Fibroblast of skin of abdomen (primary cell): ENCODE measurements at regions not wholly inside any gene's neighbourhood (a gene's known extent, or its start where the extent isn't known, plus 50 kb on each side); places are given as distances from the start of the nearest gene placed in this dataset.

Experiments used
- DNase-seq: peaks from one replicate; pipeline ENCODE4 v3.0.0-alpha.2; 2013

- no peak for DNase-seq
Measured at GRCh38 chr3:76702676-76703075, 337.2 kb upstream of the ROBO2 start.

DNA sequence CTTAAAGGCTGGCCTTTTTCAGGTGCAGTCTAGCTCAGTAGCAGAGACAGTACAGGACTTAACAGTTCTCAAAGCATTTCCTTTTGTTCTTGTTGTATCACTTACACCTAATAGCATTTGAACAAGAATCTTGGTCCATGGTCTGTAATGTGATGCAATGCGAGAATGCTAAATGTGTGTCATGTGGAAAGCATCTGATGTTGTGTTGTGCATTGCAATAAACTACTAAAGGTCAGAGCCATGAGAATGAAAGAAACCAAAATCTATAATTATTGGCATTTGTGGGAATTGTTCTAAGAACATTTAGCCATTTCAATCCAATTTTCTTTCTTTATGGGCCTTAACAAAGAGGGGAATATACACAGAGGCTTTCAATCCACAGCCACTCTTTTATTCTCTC is 324.5 kb upstream of the ROBO2 start:
- DNase-seq: peak; percentile 2

DNA sequence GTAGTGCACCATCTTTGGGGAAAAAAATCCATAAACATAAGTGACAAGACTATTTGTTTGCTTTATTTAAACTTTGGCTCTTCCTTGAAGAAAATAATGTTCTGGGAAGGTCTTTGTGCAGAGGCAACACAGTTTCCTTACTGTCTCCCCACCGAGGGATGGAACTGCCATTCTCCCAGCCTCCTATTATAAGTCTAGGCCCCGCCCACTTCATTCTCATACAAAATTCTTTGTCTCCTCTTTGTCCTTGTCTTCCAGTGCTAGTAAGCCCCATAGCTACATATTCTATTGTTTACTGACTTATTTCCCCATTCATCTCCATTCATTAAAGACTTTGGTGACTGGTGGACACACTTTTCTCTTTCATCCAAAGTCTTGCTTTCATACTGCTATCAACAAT is 316.5 kb upstream of the ROBO2 start:
- no peak for DNase-seq

DNA sequence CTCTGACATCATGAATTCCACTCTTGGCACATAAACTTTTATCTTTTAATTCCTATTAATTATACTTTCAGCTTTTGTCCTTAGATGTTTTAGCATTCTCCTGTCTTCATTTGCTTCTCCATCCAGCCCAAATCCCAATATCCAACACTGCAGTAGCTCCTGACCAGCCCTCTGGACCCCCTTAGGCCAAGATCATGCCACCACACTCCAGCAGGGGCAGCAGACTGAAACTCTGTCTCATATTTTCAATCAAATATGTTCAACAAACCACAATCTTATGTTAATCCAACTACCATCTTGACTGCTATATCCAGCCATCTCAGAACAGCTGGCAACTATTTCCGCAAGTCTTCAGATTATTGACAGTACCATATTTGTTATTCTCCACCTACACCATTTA is 315.8 kb upstream of the ROBO2 start:
- DNase-seq: no peak

DNA sequence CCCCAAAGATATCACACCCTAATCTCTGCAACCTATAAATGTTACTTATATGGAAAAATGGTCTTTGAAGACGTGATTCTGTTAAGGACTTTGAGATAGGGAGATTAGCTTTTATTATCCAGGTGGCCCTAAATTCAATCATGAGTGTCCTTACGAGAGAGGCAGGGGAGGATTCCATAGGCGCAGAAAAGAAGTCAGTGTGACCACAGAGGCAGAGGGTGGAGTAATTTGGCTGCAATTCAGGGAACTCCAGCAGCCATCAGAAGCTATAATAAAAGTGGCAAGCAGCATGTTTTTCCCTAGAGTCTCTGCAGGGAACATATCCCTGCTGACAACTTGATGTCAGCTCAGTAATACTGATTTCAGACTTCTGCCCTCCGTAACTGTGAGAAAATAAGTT is 315.2 kb upstream of the ROBO2 start:
- no peak for DNase-seq

DNA sequence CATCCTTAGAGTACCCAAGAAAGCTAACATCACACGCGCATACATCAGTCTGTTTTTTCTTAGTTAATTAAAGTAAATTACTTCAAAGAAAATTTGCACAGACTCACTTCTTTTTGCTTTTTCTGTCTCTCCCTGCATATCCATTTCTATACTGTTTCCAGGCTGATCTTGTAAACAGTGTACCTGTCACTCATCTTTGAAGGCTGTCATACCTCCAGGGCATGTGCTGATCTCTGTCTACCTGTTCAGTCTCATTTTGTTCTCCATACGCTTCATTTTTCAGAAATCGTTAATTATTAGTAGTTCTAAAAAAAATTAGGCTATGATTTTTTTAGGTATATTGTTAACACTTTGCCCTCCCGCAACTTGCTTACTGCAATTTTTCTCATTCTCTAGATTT is 313.9 kb upstream of the ROBO2 start:
- no peak for DNase-seq

DNA sequence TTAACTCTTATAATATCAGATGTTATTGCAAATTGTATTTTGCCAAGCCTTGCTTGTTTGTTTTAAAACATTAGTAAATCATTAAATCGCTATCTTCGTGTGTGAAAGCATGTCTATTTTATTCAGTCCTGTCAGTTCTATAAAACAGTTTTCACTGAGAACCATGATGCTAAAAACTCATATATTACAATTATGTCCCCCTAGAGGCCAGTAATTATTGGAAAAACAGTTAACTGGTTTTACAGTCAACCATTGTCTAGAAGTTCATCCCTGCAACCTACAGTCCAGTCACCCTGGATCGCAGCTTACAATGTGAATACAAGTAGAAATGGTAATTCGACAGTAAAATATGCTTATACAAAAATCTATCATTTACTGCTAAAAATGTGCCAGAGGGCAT is 311.5 kb upstream of the ROBO2 start:
- DNase-seq: no peak

DNA sequence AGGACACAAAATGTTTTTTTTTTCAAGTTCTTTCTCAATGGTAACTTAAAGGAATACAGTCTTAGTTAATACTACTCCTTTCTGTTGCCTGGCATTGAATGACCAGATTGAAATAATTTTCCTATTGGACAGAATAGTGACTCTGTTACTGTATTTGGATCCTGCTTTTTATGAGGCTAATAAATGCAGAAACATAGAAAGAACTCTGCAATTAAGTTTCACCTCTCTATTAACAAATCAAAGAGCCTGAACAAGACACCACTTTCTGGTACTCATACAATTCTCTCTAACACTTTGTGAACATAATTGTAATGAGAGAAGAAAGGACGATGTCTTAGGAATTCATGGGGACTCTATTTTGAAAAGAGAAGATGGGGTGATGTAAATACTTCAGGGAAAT is 308.4 kb upstream of the ROBO2 start:
- DNase-seq: no peak

DNA sequence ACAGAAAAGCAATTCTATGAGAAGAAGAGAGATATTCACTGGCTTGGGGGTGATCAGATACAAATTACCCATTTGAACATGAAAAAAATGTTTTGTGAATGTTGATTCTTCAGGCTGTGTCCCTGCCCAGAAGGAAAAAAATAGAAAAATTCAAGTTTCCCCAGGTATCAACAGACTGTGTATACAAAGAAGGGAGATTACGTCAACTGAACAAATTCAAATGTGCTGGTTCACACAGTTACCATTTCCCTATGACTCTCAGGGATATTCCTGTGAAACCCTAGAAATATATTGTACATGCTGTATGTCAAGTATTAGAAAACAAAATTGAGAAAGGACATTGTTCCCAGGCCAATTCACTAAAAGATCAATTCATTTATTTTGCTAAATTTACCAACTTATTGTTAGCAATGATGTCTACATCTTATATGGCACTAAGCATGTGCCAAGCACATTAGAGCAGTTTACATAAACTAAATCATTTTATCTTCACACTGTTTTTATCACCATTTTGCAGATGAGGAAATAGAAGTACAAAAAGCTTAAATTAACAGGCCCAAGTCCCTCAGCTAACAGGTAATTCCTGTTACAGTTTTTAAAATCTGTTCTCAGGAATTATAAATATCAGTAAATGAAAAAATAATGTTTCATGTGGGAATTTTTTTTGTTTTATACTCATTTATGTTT is 306.7 kb upstream of the ROBO2 start:
- no peak for DNase-seq

- DNase-seq: no peak
Measured at GRCh38 chr3:76735152-76735551, 304.7 kb upstream of the ROBO2 start.

- DNase-seq: peak; percentile 2
Measured at GRCh38 chr3:76753599-76753998, 286.3 kb upstream of the ROBO2 start.

DNA sequence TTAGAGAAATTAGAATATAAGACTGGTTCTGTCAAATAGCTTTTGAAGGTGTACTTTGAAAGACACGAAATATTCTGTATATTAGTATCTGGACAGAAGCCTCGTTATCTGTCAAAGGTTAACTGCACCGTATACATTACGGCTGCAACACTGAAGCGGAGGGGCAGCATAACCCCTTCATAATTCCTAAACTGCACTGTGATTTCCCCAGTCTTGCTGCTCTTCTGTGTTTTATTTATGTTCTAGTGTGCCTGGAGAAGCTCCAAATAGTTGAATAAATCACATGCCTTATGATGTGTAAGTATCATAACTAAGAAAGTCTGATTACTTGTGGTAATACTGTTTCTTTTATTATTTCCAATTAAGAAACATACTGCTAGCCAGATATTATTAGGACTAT is 285.7 kb upstream of the ROBO2 start:
- no peak for DNase-seq

- DNase-seq: no peak
Measured at GRCh38 chr3:76756577-76756976, 283.3 kb upstream of the ROBO2 start.

GRCh38 chr3:76760336-76760735 is 279.6 kb upstream of the ROBO2 start:
- DNase-seq: no peak

- DNase-seq: no peak
Measured at GRCh38 chr3:76765511-76765910, 274.4 kb upstream of the ROBO2 start.

DNA sequence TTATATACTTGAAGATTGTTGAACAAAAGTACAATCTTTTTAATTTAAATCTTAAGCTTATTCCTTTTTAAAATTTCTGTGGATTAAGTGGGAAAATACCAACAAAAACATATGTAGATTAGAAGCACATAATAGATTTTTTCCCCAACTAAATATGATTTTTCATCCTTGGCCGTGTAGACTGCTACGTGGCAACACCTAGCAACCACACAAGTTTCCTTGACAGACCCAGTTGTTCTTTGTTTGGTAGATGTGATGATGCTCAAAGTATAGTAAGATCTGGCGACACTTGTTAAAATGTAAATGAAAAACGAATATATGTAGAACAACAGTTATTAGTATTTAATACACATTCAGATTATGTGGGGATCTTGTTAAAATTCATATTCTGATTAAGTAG is 271.0 kb upstream of the ROBO2 start:
- DNase-seq: no peak

- no peak for DNase-seq
Measured at GRCh38 chr3:76776927-76777326, 263.0 kb upstream of the ROBO2 start.

DNA sequence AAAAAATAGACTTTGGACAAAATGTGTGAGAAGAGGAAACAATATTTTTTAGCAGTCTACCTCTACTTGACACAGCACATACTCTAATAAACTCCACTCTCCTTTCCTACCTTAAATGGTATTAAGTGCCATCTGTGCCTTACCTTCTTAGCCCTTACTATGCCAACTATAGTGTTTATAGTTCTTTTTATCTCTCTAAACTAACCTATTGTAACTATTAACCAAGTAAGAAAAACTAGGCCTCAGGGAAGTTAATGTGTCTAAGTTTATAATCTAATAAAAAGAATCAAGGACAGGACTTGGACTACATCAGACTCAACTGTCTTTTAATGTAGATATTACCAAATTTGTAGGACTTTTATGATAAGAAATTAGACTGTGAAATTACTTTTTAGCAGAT is 251.7 kb upstream of the ROBO2 start:
- DNase-seq: no peak

GRCh38 chr3:76789237-76789636 is 250.7 kb upstream of the ROBO2 start:
- no peak for DNase-seq

DNA sequence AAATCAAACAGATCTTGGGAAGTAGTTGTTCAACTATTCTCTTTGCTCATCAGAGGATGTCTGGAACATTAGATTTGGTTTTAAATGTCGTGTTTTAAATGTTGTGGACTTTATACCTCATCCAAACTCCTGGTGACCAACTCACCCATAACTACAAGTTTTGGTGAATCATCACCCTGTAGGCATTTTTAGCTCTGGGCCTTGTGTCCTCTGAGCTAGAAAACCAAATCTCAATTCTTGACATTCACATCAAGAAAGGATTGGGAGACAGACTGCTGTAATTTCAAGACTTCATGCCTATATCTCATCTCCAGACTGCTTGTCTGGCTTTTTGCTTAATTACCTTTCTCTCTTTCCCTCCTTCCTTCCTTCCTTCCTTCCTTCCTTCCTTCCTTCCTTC is 228.5 kb upstream of the ROBO2 start:
- DNase-seq: no peak

GRCh38 chr3:76812649-76813242 is 227.2 kb upstream of the ROBO2 start:
- no peak for DNase-seq

- no peak for DNase-seq
Measured at GRCh38 chr3:76815561-76815960, 224.3 kb upstream of the ROBO2 start.

- no peak for DNase-seq
Measured at GRCh38 chr3:76820481-76820880, 219.4 kb upstream of the ROBO2 start.

GRCh38 chr3:76824658-76825240 is 215.2 kb upstream of the ROBO2 start:
- DNase-seq: no peak

DNA sequence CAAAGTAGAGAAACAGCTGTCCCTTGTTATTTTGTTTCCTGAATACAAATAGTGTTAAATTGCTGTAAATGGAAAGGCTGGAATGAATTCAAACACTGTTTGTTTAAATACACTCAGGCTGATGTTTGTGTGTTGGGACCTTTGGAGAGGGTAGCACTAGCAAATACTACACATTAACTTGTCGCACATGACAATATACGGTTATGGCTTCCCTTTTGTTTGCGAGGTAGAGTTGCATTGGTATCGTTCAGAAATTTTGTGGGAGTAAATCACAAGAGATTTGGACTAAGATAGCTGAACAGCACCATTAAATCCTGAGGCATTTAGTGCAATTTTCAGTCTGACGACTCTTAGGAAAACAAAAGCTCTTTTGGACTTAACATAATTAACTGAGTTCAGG is 213.0 kb upstream of the ROBO2 start:
- DNase-seq: no peak
